CD14-positive monocyte (primary cell): ENCODE measurements at regions not wholly inside any gene's neighbourhood (a gene's known extent, or its start where the extent isn't known, plus 50 kb on each side); places are given as distances from the start of the nearest gene placed in this dataset.

Experiments used
- DNase-seq, 3 donors: peaks; one replicate each; pipeline ENCODE4 v3.0.0-alpha.2; 2011 to 2022
- H2AFZ ChIP-seq: 2 replicates; pipeline ENCODE4 v1.6.0; 2012; ENCODE audit warnings: mild to moderate bottlenecking, low read depth, low read length, inconsistent platforms; ENCODE audit not compliant: insufficient read depth, poor library complexity, severe bottlenecking
- H3K27ac ChIP-seq, 2 donors: 1 replicate in 1 of 2; 2 replicates in 1 of 2; pipeline ENCODE4 v1.5.1; 2012 to 2013; ENCODE audit warnings: low read length in 2 of 2, control low read depth in 1 of 2, inconsistent platforms in 1 of 2, low read depth in 1 of 2, mild to moderate bottlenecking in 1 of 2
- H3K27me3 ChIP-seq, 2 donors: one replicate each; pipeline versions ENCODE4 v1.6.0 to v1.6.1; 2011 to 2013; ENCODE audit warnings: low read length in 2 of 2; ENCODE audit not compliant: control insufficient read depth in 2 of 2, insufficient read depth in 2 of 2
- H3K36me3 ChIP-seq, 2 donors: replicated peaks in 1 of 2; 1 replicate in 1 of 2; 2 replicates in 1 of 2; pipeline versions ENCODE4 v1.5.1 to v1.6.1; 2012 to 2013; ENCODE audit warnings: low read length in 2 of 2, control low read depth in 1 of 2, inconsistent platforms in 1 of 2, mild to moderate bottlenecking in 1 of 2; ENCODE audit not compliant: insufficient read depth in 2 of 2, control insufficient read depth in 1 of 2
- H3K4me1 ChIP-seq, 2 donors: 1 replicate in 1 of 2; 2 replicates in 1 of 2; pipeline versions ENCODE4 v1.5.1 to v1.6.1; 2012 to 2013; ENCODE audit warnings: low read length in 2 of 2, control low read depth in 1 of 2, inconsistent platforms in 1 of 2, mild to moderate bottlenecking in 1 of 2, moderate library complexity in 1 of 2; ENCODE audit not compliant: insufficient read depth in 2 of 2, control insufficient read depth in 1 of 2
- H3K4me2 ChIP-seq: replicated peaks from 2 replicates; pipeline ENCODE3; 2012; ENCODE audit warnings: low read length, moderate library complexity, mild to moderate bottlenecking; ENCODE audit not compliant: poor library complexity, severe bottlenecking; ENCODE audit errors: extremely low read depth
- H3K4me3 ChIP-seq, 3 experiments: fragments of 200-600 bp in 1 of 3; sonication (generic) in 1 of 3; replicated peaks in 1 of 3; 1 replicate in 2 of 3; 2 replicates in 1 of 3; pipeline ENCODE4 v1.5.1; 2011 to 2013; ENCODE audit warnings: low read length in 3 of 3, mild to moderate bottlenecking in 3 of 3, control low read depth in 2 of 3, low read depth in 2 of 3, inconsistent platforms in 1 of 3, moderate library complexity in 1 of 3
- H3K79me2 ChIP-seq: 2 replicates; pipeline ENCODE4 v1.6.0; 2012; ENCODE audit warnings: mild to moderate bottlenecking, control low read depth, inconsistent platforms, low read length, moderate library complexity; ENCODE audit not compliant: insufficient read depth
- H3K9ac ChIP-seq: 2 replicates; pipeline ENCODE4 v1.6.0; 2017; ENCODE audit warnings: low read length, mild to moderate bottlenecking; ENCODE audit not compliant: insufficient read depth, poor library complexity, severe bottlenecking
- H3K9me3 ChIP-seq, 2 donors: replicated peaks in 1 of 2; 1 replicate in 1 of 2; 2 replicates in 1 of 2; pipeline versions ENCODE4 v1.5.1 to v1.6.1; 2012 to 2013; ENCODE audit warnings: low read length in 2 of 2, control low read depth in 1 of 2; ENCODE audit not compliant: control insufficient read depth in 1 of 2, insufficient read depth in 1 of 2
- H4K20me1 ChIP-seq: 2 replicates; pipeline ENCODE4 v1.6.0; 2012; ENCODE audit warnings: mild to moderate bottlenecking, low read length, control low read depth, moderate library complexity; ENCODE audit not compliant: insufficient read depth
- H3K27ac Mint-ChIP-seq, 7 donors: one replicate each; pipeline ENCODE4 v1.8.0; 2020; ENCODE audit warnings: mild to moderate bottlenecking in 7 of 7, mixed read lengths in 7 of 7, moderate library complexity in 6 of 7, inconsistent platforms in 2 of 7
- H3K27me3 Mint-ChIP-seq, 3 donors: one replicate each; pipeline ENCODE4 v1.8.0; 2021 to 2022; ENCODE audit warnings: low read depth in 3 of 3, mild to moderate bottlenecking in 3 of 3, mixed read lengths in 3 of 3, moderate library complexity in 3 of 3, inconsistent platforms in 1 of 3
- H3K36me3 Mint-ChIP-seq, 2 donors: one replicate each; pipeline ENCODE4 v1.8.0; 2020; ENCODE audit warnings: mixed read lengths in 2 of 2, inconsistent platforms in 1 of 2, mild to moderate bottlenecking in 1 of 2
- H3K4me1 Mint-ChIP-seq: one replicate; pipeline ENCODE4 v1.8.0; 2020; ENCODE audit warnings: mild to moderate bottlenecking, mixed read lengths
- H3K4me3 Mint-ChIP-seq, 2 donors: one replicate each; pipeline ENCODE4 v1.8.0; 2020; ENCODE audit warnings: mild to moderate bottlenecking in 2 of 2, mixed read lengths in 2 of 2, moderate library complexity in 1 of 2
- H3K9me3 Mint-ChIP-seq, 7 donors: one replicate each; pipeline ENCODE4 v1.8.0; 2020 to 2022; ENCODE audit warnings: mixed read lengths in 7 of 7, mild to moderate bottlenecking in 6 of 7, moderate library complexity in 6 of 7, inconsistent platforms in 2 of 7
- WGBS: methylation state at CpG from one replicate; pipeline ENCODE4 v1.1.5; 2013; ENCODE audit warnings: missing lambda C conversion rate; ENCODE audit not compliant: insufficient coverage; 5-methylcytosine and 5-hydroxymethylcytosine counted together
- intact Hi-C, 2 donors: fragments of 100-400 bp; cut with micrococcal nuclease; formaldehyde crosslinking; loops; one replicate each; pipeline versions ENCODE4 v1.15.0 to v1.15.1; 2023
- TF ChIP-seq, protein P1 (sequence below): fragments of 200-600 bp; IDR thresholded peaks from one replicate; pipeline ENCODE4 v1.8.0; 2022; ENCODE audit warnings: antibody characterized with exemption, mild to moderate bottlenecking

DNA sequence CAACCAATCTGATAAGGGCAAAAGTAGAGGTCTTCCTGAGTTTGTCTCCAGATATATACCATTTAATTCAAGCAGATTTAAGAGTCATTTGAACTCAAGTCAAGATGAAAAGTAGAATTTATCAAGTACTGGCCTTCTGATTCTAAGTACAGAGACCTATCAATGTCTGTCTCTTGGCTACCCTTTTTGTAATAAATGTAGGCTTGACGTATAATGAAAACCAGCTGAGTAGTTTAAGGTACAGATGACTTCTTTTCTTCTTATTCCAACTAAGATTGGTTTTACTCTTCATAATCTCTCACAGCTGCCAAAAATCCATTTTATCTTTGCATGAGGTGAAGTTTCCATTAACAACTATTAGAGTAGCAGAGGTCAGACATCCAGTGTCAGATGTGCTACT lies 867.6 kb downstream of the FAT4 start:
- Mint-ChIP-seq H3K27ac (no peak overlapping the region), H3K4me1 (no peaks in the 10 kb centered on the region), H3K9me3 (peaks cover 0 to 2% (median 0%) of the 10 kb centered on the region in 7 donors), H3K36me3 (no peaks in the 10 kb centered on the region), H3K4me3 (no peak overlapping the region), H3K27me3 (no peaks in the 10 kb centered on the region)
- Histone ChIP-seq H3K27ac (no peak overlapping the region), H3K27me3 (no peaks in the 10 kb centered on the region), H3K4me1 (no peaks in the 10 kb centered on the region), H3K4me3 (no peak overlapping the region), H4K20me1 (no peaks in the 10 kb centered on the region), H2AFZ (no peak overlapping the region), H3K4me2 (no peak overlapping the region), H3K9ac (no peak overlapping the region), H3K79me2 (no peaks in the 10 kb centered on the region), H3K9me3 (peaks cover 1 to 7% of the 10 kb centered on the region in 2 donors), H3K36me3 (no peaks in the 10 kb centered on the region)
- TF ChIP-seq, protein P1, sequence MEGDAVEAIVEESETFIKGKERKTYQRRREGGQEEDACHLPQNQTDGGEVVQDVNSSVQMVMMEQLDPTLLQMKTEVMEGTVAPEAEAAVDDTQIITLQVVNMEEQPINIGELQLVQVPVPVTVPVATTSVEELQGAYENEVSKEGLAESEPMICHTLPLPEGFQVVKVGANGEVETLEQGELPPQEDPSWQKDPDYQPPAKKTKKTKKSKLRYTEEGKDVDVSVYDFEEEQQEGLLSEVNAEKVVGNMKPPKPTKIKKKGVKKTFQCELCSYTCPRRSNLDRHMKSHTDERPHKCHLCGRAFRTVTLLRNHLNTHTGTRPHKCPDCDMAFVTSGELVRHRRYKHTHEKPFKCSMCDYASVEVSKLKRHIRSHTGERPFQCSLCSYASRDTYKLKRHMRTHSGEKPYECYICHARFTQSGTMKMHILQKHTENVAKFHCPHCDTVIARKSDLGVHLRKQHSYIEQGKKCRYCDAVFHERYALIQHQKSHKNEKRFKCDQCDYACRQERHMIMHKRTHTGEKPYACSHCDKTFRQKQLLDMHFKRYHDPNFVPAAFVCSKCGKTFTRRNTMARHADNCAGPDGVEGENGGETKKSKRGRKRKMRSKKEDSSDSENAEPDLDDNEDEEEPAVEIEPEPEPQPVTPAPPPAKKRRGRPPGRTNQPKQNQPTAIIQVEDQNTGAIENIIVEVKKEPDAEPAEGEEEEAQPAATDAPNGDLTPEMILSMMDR = no peak
- DNase-seq = no peak
- intact Hi-C loops = no loop called here
- WGBS = no CpG with 5 or more reads among the region's 1 CpG

DNA sequence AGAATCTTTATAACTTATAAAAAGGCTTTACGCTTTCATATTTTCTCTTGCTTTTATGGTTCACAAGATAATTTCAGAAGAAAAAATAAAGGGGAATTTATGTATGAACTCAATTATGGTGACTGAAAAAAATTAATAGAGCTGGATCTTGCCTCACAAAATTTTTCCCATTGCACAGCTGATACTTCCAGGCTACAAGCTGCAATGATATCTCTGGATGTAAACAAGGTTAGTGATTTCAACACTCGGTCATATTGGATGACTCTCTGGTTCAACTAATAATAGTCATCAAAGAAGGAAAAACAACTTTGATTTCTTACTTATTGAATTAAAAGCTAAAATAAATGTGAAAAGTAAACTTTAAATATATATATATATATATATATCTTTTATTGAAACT lies 868.0 kb downstream of the FAT4 start:
- no CpG with 5 or more reads among the region's 2 CpGs for WGBS
- H2AFZ ChIP-seq = no peak overlapping the region
- no peak overlapping the region for H3K27ac Mint-ChIP-seq
- H3K27me3 Mint-ChIP-seq = no peaks in the 10 kb centered on the region
- no peaks in the 10 kb centered on the region for H3K79me2 ChIP-seq
- no peaks in the 10 kb centered on the region for H3K36me3 ChIP-seq
- peaks cover 6 to 7% of the 10 kb centered on the region in 2 donors for H3K9me3 ChIP-seq
- H3K9ac ChIP-seq = no peak overlapping the region
- no peak overlapping the region for H3K4me2 ChIP-seq
- no peak overlapping the region for H3K4me3 Mint-ChIP-seq
- no peak overlapping the region for H3K27ac ChIP-seq
- no peak overlapping the region for H3K4me3 ChIP-seq
- no peak for DNase-seq
- peaks cover 0 to 2% (median 0%) of the 10 kb centered on the region in 7 donors for H3K9me3 Mint-ChIP-seq
- no peaks in the 10 kb centered on the region for H4K20me1 ChIP-seq
- no peaks in the 10 kb centered on the region for H3K4me1 Mint-ChIP-seq
- H3K27me3 ChIP-seq = no peaks in the 10 kb centered on the region
- intact Hi-C loops = no loop called here
- H3K36me3 Mint-ChIP-seq = no peaks in the 10 kb centered on the region
- TF ChIP-seq, protein P1 = no peak
- no peaks in the 10 kb centered on the region for H3K4me1 ChIP-seq
